GM19043 (cell line): ENCODE measurements at regions not wholly inside any gene's neighbourhood (a gene's known extent, or its start where the extent isn't known, plus 50 kb on each side); places are given as distances from the start of the nearest gene placed in this dataset.

Source experiments
- ATAC-seq: cut with Tn5 transposase; IDR thresholded peaks from one replicate; pipeline ENCODE4 v1.9.1; 2021; ENCODE audit warnings: low read depth; ENCODE audit not compliant: unreplicated experiment

GRCh38 chr2:7969756-7970515, 711.9 kb upstream of the ID2 start:
- no peak for ATAC-seq

- no peak for ATAC-seq
Measured at GRCh38 chr2:7971248-7971647, 710.6 kb upstream of the ID2 start.

GRCh38 chr2:7971841-7972240, 710.0 kb upstream of the ID2 start:
- ATAC-seq: no peak

GRCh38 chr2:7972670-7973069, 709.2 kb upstream of the ID2 start:
- no peak for ATAC-seq

GRCh38 chr2:7973801-7974480, 707.9 kb upstream of the ID2 start:
- no peak for ATAC-seq

GRCh38 chr2:7974936-7975335, 706.9 kb upstream of the ID2 start:
- no peak for ATAC-seq

- no peak for ATAC-seq
Measured at GRCh38 chr2:7976206-7976605, 705.6 kb upstream of the ID2 start.

- ATAC-seq: no peak
Measured at GRCh38 chr2:7977981-7978380, 703.9 kb upstream of the ID2 start.

GRCh38 chr2:7982054-7982453, 699.8 kb upstream of the ID2 start:
- ATAC-seq: no peak

GRCh38 chr2:7983451-7983850, 698.4 kb upstream of the ID2 start:
- ATAC-seq: no peak

GRCh38 chr2:7983912-7984311, 697.9 kb upstream of the ID2 start:
- ATAC-seq: no peak

GRCh38 chr2:7984693-7985353, 697.0 kb upstream of the ID2 start:
- no peak for ATAC-seq

- no peak for ATAC-seq
Measured at GRCh38 chr2:7986431-7986830, 695.4 kb upstream of the ID2 start.

- no peak for ATAC-seq
Measured at GRCh38 chr2:7987992-7988391, 693.9 kb upstream of the ID2 start.

GRCh38 chr2:7988440-7988839, 693.4 kb upstream of the ID2 start:
- no peak for ATAC-seq

- no peak for ATAC-seq
Measured at GRCh38 chr2:7989823-7990222, 692.0 kb upstream of the ID2 start.

GRCh38 chr2:7992612-7993602, 688.9 kb upstream of the ID2 start:
- no peak for ATAC-seq

GRCh38 chr2:7994397-7994951, 687.4 kb upstream of the ID2 start:
- ATAC-seq: no peak

- no peak for ATAC-seq
Measured at GRCh38 chr2:7997279-7997678, 684.6 kb upstream of the ID2 start.
